Prostate gland (tissue), 2 donors: ENCODE measurements at regions not wholly inside any gene's neighbourhood (a gene's known extent, or its start where the extent isn't known, plus 50 kb on each side); places are given as distances from the start of the nearest gene placed in this dataset.
"Not testable (repeated sequence)": the region's sequence is repeated elsewhere in the genome, so short reads cannot be mapped to it uniquely, and the experiment has no call there.

Experiments used
- DNase-seq: peaks from one replicate; pipeline ENCODE4 v3.0.0-alpha.2; 2019; ENCODE audit warnings: low spot score
- H3K27ac ChIP-seq, 2 donors: fragments of 200-600 bp; sonication (generic); 2 replicates each; pipeline ENCODE4 v1.5.1; 2017 to 2019
- H3K27me3 ChIP-seq: fragments of 200-600 bp; sonication (generic); replicated peaks from 2 replicates; pipeline ENCODE4 v1.5.1; 2019; ENCODE audit not compliant: insufficient read depth
- H3K36me3 ChIP-seq, 2 donors: fragments of 200-600 bp; sonication (generic); 1 replicate in 1 of 2; 2 replicates in 1 of 2; pipeline versions ENCODE4 v1.5.1 to v1.8.1; 2017 to 2019
- H3K4me1 ChIP-seq: fragments of 200-600 bp; sonication (generic); replicated peaks from 2 replicates; pipeline ENCODE4 v1.5.1; 2019
- H3K4me3 ChIP-seq, 2 donors: fragments of 200-600 bp; sonication (generic); 2 replicates each; pipeline ENCODE4 v1.5.1; 2017 to 2019
- H3K9me3 ChIP-seq: fragments of 200-600 bp; sonication (generic); 2 replicates; pipeline ENCODE4 v1.5.1; 2017
- POLR2A ChIP-seq: fragments of 450-650 bp; IDR thresholded peaks from one replicate; pipeline ENCODE4 v1.6.1; 2016; ENCODE audit warnings: antibody characterized with exemption, mild to moderate bottlenecking
- POLR2AphosphoS5 ChIP-seq: sonication (generic); formaldehyde crosslinking; IDR thresholded peaks from one replicate; pipeline ENCODE4 v1.6.1; 2017; ENCODE audit warnings: antibody characterized with exemption
- WGBS: methylation state at CpG from one replicate; pipeline ENCODE4 v1.1.5; 2018; 5-methylcytosine and 5-hydroxymethylcytosine counted together
- intact Hi-C: fragments of 100-400 bp; cut with DNase I; formaldehyde crosslinking; loops from one replicate; pipeline ENCODE4 v1.14.2; 2022
- TF ChIP-seq, protein P1 (sequence below), 4 experiments: fragments of 200-600 bp in 2 of 4; fragments of 450-650 bp in 2 of 4; sonication (generic) in 2 of 4; IDR thresholded peaks; 1 replicate in 3 of 4; 2 replicates in 1 of 4; pipeline ENCODE4 v1.5.1; 2016 to 2019; ENCODE audit warnings: antibody characterized with exemption in 4 of 4, mild to moderate bottlenecking in 2 of 4, moderate library complexity in 2 of 4

DNA sequence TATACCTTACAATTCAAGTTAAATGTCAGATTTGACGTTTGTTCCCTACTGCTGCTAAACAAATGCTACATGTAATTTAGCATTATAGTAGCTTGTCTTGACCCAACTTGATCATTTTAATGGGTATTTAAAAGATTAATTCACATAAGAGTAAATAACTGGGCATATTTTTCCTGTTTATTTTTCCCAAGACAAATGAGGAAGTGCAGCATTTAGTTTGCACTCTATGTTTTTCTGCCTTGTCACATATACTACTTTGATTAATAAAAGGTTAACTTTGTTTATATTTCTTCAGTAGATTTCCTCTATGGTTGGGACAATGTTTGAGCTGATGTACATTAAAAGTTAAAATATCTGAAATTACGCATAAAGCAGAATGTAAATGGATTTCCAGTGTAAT is 641.8 kb downstream of the PRR16 start:
- TF ChIP-seq POLR2A, result no peak

DNA sequence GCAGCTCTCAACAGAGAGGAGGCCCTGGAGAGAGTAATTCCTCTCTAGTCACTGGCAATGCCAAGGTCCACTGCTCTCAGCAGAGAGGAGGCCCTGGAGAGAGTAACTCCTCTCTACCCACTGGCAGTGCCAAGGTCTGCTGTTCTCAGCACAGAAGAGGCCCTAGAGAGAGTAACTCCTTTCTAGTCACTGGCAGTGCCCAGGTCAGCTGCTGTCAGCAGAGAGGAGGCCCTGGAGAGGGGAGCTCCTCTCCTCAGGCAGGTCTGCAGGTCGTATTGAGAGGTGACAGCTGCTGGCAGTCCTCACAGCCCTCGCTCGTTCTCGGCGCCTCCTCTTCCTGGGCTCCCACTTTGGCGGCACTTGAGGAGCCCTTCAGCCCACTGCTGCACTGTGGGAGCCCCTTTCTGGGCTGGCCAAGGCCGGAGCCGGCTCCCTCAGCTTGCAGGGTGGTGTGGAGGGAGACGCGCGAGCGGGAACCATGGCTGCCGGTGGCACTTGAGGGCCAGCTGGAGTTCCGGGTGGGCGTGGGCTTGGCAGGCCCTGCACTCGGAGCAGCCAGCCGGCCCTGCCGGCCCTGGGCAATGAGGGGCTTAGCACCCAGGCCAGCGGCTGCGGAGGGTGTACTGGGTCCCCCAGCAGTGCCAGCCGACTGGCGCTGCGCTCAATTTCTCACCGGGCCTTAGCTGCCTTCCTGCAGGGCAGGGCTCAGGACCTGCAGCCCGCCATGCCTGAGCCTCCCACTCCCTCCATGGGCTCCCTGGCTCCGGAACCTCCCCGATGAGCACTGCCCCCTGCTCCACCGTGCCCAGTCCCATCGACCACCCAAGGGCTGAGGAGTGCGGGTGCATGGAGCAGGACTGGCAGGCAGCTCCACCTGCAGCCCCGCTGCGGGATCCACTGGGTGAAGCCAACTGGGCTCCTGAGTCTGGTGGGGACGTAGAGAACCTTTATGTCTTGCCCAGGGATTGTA is 642.9 kb downstream of the PRR16 start:
- H3K36me3 ChIP-seq, H3K27ac ChIP-seq, H3K9me3 ChIP-seq, H3K27me3 ChIP-seq, DNase-seq, H3K4me3 ChIP-seq, intact Hi-C loops, H3K4me1 ChIP-seq: not testable (repeated sequence)
- 92% methylated on average over 28 of the region's 33 CpGs for WGBS

More for the DNA sequence above, 641.8 kb downstream of the PRR16 start:
- Histone ChIP-seq H3K4me3 (no peak overlapping the region), H3K4me1 (no peaks in the 10 kb centered on the region), H3K27ac (no peak overlapping the region), H3K27me3 (no peaks in the 10 kb centered on the region), H3K9me3 (no peaks in the 10 kb centered on the region), H3K36me3 (no peaks in the 10 kb centered on the region)
- DNase-seq, result no peak
- intact Hi-C loops, result no loop called here
- 73% methylated on average over 2 of the region's 2 CpGs for WGBS

DNA sequence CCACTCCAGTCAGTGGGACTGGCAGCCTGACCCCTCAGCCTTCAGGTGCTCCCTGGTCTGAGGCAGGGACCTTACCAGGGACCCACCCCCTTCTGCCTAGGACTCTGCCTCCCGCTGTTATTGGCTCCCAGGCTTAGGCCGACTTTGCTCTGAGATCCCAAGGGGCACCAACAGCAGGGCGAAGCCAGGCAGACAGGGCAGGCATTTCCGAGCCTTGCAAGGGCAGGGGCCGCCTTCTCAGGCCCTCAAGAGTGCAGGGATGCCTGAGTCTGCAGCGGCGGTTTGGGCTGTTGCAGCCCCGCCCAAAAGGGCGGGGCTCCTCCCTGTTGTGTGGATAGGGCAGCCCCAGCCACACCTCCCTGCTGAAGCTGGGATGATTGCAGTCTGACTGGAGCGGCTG is 644.6 kb downstream of the PRR16 start:
- no peak overlapping the region for H3K27ac ChIP-seq
- intact Hi-C loops, result no loop called here
- H3K4me3 ChIP-seq, result no peak overlapping the region
- no peaks in the 10 kb centered on the region for H3K36me3 ChIP-seq
- H3K27me3 ChIP-seq, result no peaks in the 10 kb centered on the region
- no peaks in the 10 kb centered on the region for H3K4me1 ChIP-seq
- no peaks in the 10 kb centered on the region for H3K9me3 ChIP-seq
- TF ChIP-seq POLR2A, result no peak
- TF ChIP-seq, protein P1, sequence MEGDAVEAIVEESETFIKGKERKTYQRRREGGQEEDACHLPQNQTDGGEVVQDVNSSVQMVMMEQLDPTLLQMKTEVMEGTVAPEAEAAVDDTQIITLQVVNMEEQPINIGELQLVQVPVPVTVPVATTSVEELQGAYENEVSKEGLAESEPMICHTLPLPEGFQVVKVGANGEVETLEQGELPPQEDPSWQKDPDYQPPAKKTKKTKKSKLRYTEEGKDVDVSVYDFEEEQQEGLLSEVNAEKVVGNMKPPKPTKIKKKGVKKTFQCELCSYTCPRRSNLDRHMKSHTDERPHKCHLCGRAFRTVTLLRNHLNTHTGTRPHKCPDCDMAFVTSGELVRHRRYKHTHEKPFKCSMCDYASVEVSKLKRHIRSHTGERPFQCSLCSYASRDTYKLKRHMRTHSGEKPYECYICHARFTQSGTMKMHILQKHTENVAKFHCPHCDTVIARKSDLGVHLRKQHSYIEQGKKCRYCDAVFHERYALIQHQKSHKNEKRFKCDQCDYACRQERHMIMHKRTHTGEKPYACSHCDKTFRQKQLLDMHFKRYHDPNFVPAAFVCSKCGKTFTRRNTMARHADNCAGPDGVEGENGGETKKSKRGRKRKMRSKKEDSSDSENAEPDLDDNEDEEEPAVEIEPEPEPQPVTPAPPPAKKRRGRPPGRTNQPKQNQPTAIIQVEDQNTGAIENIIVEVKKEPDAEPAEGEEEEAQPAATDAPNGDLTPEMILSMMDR (IDR thresholded peaks at IDR 0.05), result no peak
- no peak for TF ChIP-seq POLR2AphosphoS5
- WGBS, result 84% methylated on average over 8 of the region's 10 CpGs
- DNase-seq, result no peak

DNA sequence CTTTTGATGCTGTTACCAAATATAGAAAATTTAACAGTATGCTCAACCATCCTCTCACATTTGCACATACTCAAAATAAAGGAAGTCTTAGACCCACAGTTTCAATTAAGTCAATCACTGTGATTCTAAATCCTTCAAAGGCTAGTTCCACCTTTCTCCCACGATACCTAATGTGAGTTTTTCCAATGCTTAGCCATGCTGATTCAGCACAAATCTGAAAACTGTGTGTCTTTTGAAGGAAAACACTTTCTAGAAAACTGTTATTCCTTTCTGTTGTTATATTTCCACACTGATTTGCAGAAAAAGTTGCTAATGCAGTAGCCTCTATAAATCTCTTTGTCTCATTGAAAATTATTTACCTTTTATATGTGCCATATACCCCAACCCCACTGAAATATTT is 645.7 kb downstream of the PRR16 start:
- H3K4me3 ChIP-seq, result no peak overlapping the region
- 62% methylated on average over 1 of the region's 1 CpG for WGBS
- TF ChIP-seq POLR2AphosphoS5, result no peak
- TF ChIP-seq, protein P1 (IDR thresholded peaks at IDR 0.05), result no peak
- no peaks in the 10 kb centered on the region for H3K36me3 ChIP-seq
- H3K27ac ChIP-seq, result no peak overlapping the region
- DNase-seq, result no peak
- H3K27me3 ChIP-seq, result no peaks in the 10 kb centered on the region
- no peaks in the 10 kb centered on the region for H3K9me3 ChIP-seq
- intact Hi-C loops, result no loop called here
- H3K4me1 ChIP-seq, result no peaks in the 10 kb centered on the region

DNA sequence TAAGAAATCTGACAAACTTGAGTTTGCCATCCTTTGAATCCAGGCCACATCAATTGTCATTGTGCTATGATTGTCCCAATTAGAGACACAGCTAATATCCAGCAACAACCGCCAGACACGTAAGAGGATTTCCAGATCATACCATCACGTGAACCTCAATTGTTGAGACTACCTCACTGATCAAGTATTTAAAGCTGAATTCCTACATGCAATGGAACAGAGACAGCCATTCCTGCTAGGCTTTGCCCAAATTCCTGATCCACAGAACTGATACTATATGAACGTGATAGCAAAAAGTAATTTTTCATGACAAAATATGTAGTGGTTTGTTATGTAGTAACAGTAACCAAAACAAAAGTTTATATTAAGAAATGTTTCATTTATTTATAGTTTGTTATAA is 657.7 kb downstream of the PRR16 start:
- Histone ChIP-seq H3K4me3 (no peak overlapping the region), H3K9me3 (no peaks in the 10 kb centered on the region), H3K36me3 (no peaks in the 10 kb centered on the region), H3K27ac (no peak overlapping the region), H3K27me3 (no peaks in the 10 kb centered on the region), H3K4me1 (no peaks in the 10 kb centered on the region)
- 81% methylated on average over 4 of the region's 4 CpGs for WGBS
- no peak for DNase-seq
- intact Hi-C loops, result no loop called here
- TF ChIP-seq POLR2AphosphoS5 (no peak), POLR2A (no peak)
- TF ChIP-seq, protein P1 (IDR thresholded peaks at IDR 0.05), result no peak

DNA sequence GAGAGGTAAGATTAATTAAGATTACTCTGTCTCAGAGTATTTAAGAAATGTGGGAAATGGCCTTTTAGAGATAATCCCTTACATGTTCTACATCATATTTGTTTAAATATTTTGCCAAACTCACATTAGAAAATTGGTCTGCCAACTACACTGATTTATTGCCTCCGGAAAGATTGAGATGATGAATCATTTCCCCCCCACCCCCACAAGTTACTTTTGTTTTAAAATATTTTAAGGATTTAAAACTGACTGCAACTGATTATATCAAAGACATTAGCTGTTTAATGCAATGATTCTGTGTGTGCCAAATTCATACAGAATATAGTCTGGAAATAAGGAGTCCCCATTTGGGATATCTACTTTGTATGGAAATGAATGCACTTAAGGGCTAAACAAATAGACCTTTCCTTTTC is 674.4 kb downstream of the PRR16 start:
- Histone ChIP-seq H3K4me1 (no peaks in the 10 kb centered on the region), H3K36me3 (no peaks in the 10 kb centered on the region), H3K27me3 (no peaks in the 10 kb centered on the region), H3K4me3 (no peak overlapping the region), H3K9me3 (no peaks in the 10 kb centered on the region), H3K27ac (no peak overlapping the region)
- TF ChIP-seq, protein P1 (IDR thresholded peaks at IDR 0.05), result no peak
- TF ChIP-seq POLR2AphosphoS5, result no peak
- TF ChIP-seq POLR2A, result no peak
- WGBS, result 83% methylated on average over 1 of the region's 1 CpG
- no peak for DNase-seq
- intact Hi-C loops, result no loop called here
